GM10266 (cell line): ENCODE measurements at regions not wholly inside any gene's neighbourhood (a gene's known extent, or its start where the extent isn't known, plus 50 kb on each side); places are given as distances from the start of the nearest gene placed in this dataset.
A peak's percentile ranks its signal among the peaks of the same experiment; 100 is the strongest.

Source experiments
- DNase-seq: peaks from one replicate; pipeline ENCODE4 v3.0.0; 2012; ENCODE audit errors: extremely low spot score
- TF ChIP-seq, protein P1 (sequence below): IDR thresholded peaks from 2 replicates; pipeline ENCODE4 v1.5.1; 2012; ENCODE audit warnings: mild to moderate bottlenecking, low read depth; ENCODE audit not compliant: control insufficient read depth, insufficient read depth; ENCODE audit errors: missing control alignments

DNA sequence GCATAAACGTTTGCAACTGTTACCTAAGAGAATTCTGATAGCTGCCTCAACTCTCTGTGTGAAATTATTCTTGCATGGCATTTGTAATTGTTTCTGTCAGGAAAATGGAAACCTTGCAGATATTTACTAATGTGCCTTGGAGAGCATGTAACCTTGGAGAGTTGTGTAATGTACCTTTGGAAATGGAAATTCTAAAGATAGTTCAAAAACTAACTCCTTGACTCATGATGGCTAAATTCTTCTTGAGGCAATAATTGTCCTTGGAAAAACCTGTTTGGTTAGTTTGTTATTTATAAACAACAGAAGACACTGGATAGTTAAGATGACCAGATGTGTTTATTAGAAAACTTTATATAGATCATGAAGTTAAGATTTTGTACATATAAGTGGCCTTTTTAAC lies 1033.8 kb downstream of the PLA2G4A start:
- DNase-seq, result no peak
- TF ChIP-seq, protein P1, sequence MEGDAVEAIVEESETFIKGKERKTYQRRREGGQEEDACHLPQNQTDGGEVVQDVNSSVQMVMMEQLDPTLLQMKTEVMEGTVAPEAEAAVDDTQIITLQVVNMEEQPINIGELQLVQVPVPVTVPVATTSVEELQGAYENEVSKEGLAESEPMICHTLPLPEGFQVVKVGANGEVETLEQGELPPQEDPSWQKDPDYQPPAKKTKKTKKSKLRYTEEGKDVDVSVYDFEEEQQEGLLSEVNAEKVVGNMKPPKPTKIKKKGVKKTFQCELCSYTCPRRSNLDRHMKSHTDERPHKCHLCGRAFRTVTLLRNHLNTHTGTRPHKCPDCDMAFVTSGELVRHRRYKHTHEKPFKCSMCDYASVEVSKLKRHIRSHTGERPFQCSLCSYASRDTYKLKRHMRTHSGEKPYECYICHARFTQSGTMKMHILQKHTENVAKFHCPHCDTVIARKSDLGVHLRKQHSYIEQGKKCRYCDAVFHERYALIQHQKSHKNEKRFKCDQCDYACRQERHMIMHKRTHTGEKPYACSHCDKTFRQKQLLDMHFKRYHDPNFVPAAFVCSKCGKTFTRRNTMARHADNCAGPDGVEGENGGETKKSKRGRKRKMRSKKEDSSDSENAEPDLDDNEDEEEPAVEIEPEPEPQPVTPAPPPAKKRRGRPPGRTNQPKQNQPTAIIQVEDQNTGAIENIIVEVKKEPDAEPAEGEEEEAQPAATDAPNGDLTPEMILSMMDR, result no peak

DNA sequence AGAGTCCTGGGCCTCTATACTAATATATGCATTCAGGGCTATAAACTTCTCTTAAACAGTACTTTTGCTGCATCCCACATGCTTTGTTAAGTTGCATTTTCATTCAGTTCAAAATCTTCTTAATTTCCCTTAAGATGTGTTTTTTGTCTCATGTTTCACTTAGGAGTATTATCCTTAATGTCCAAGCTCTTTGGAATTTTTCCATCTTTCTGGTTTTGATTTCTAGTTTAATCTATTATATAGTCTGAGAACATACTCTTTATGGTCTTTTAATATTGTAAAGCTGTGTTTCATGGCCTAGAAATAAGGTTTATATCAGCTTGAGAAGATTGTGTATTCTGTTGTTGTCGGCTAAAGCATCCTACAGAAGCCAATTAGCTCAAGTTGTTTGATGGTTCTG lies 1041.8 kb downstream of the PLA2G4A start:
- TF ChIP-seq, protein P1, result no peak
- no peak for DNase-seq

DNA sequence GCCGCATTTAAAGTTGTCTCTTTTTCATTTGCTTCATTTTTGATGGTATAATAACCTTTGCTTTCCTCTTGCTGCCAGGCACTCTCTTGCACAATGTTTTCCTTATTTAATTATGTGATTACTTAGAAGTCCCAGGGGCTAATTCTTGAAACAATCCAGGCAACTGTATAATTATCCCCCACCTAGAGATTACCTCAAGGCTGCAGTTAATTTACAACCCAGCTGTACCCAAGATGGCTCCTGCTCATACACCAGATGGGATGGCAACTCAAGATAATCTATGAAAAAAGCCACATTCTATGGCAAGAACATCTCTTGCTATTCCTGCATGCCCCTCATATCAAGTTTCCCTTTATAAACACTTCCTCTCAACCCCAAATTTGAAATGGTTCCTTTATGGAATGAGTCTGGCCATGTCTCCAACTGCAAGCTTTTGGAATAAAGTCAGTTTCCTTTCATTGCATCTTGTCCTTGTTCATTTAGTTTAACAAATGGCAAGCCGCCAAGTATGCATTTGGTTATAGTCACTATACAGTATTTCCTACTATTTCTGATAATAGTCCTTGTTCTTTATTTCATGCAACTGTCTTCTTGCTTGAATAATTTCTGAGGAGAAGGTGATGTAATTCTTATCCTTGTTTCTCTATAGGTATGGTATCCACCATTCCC lies 1042.6 kb downstream of the PLA2G4A start:
- TF ChIP-seq, protein P1, result no peak
- no peak for DNase-seq

DNA sequence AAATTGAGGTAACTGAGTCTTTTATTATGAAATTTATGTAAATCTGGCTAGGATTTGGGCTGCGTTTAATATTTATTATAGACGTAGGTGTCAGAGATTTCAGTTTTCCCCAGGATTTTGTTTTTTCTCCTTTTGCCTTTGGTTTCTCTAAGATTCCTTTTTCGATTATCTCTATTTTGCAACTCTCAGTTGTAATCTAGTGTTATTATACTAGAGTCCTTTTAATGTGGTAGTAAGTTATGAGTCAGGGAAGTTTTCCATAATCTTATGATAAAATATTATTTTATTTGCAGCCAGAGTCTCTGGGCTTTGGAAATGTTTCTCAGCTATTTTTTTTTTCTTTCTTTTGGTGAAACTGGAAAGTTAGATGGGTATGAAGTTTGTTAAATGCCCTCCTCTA lies 1043.8 kb downstream of the PLA2G4A start:
- TF ChIP-seq, protein P1, result no peak
- no peak for DNase-seq

- no peak for DNase-seq
Observed at GRCh38 chr1:187873126-187873525, 1044.4 kb downstream of the PLA2G4A start.

GRCh38 chr1:187876775-187877174 lies 1048.0 kb downstream of the PLA2G4A start:
- TF ChIP-seq, protein P1, result no peak
- DNase-seq, result peak; percentile 15

More at GRCh38 chr1:187873126-187873525, 1044.4 kb downstream of the PLA2G4A start:
- TF ChIP-seq, protein P1, result no peak

- DNase-seq, result no peak
Observed at GRCh38 chr1:187877220-187877619, 1048.5 kb downstream of the PLA2G4A start.

More at GRCh38 chr1:187877220-187877619, 1048.5 kb downstream of the PLA2G4A start:
- TF ChIP-seq, protein P1, result no peak
